Left renal pelvis (tissue), 4 donors: ENCODE measurements at regions not wholly inside any gene's neighbourhood (a gene's known extent, or its start where the extent isn't known, plus 50 kb on each side); places are given as distances from the start of the nearest gene placed in this dataset.
"Not testable (repeated sequence)": the region's sequence is repeated elsewhere in the genome, so short reads cannot be mapped to it uniquely, and the experiment has no call there.

Experiments used
- DNase-seq, 4 donors: peaks; one replicate each; pipeline ENCODE4 v3.0.0-alpha.2; 2013; ENCODE audit warnings: low read depth in 4 of 4, low spot score in 3 of 4

- DNase-seq, result not testable (repeated sequence)
These were observed 70.2 kb downstream of the ZNF726 start for GRCh38 chr19:23984911-23985310.

- no peak for DNase-seq
These were observed 71.9 kb downstream of the ZNF726 start for GRCh38 chr19:23986623-23987022.

GRCh38 chr19:23991170-23991569 lies 76.5 kb downstream of the ZNF726 start:
- no peak for DNase-seq

GRCh38 chr19:23992348-23992747 lies 77.7 kb downstream of the ZNF726 start:
- DNase-seq, result no peak

- no peak for DNase-seq
These were observed 78.8 kb downstream of the ZNF726 start for GRCh38 chr19:23993440-23993839.

- DNase-seq, result no peak
These were observed 81.9 kb downstream of the ZNF726 start for GRCh38 chr19:23996549-23996948.

GRCh38 chr19:23998568-23998967 lies 83.9 kb downstream of the ZNF726 start:
- DNase-seq, result no peak

- DNase-seq, result no peak
These were observed 85.3 kb downstream of the ZNF726 start for GRCh38 chr19:23999821-24000610.

- DNase-seq, result no peak
These were observed 86.0 kb downstream of the ZNF726 start for GRCh38 chr19:24000656-24001055.

- no peak for DNase-seq
These were observed 84.6 kb upstream of the ZNF254 start for GRCh38 chr19:24002256-24002945.

- DNase-seq, result no peak
These were observed 83.5 kb upstream of the ZNF254 start for GRCh38 chr19:24003537-24003936.

- DNase-seq, result no peak
These were observed 82.8 kb upstream of the ZNF254 start for GRCh38 chr19:24004166-24004565.

- DNase-seq, result no peak
These were observed 56.9 kb upstream of the ZNF254 start for GRCh38 chr19:24029941-24030636.

- DNase-seq, result no peak
These were observed 54.3 kb upstream of the ZNF254 start for GRCh38 chr19:24032651-24033050.

- DNase-seq, result peak; percentile 84 to 90 (median 89)
These were observed 53.6 kb upstream of the ZNF254 start for GRCh38 chr19:24033301-24033962.

GRCh38 chr19:24033963-24034342 lies 53.0 kb upstream of the ZNF254 start:
- peak; percentile 36 to 43 (median 39) for DNase-seq

- not testable (repeated sequence) for DNase-seq
These were observed 51.6 kb upstream of the ZNF254 start for GRCh38 chr19:24035261-24035880.
